DND-41 (cell line): ENCODE measurements at regions not wholly inside any gene's neighbourhood (a gene's known extent, or its start where the extent isn't known, plus 50 kb on each side); places are given as distances from the start of the nearest gene placed in this dataset.
"Not testable (repeated sequence)": the region's sequence is repeated elsewhere in the genome, so short reads cannot be mapped to it uniquely, and the experiment has no call there.

Experiments
- ATAC-seq: fragments of 200-7000 bp; cut with Tn5 transposase; 3 replicates; pipeline ENCODE4 v1.9.1; 2021; ENCODE audit warnings: low read depth; ENCODE audit not compliant: insufficient read depth
- DNase-seq: peaks from one replicate; pipeline ENCODE4 v3.0.0-alpha.2; 2020
- H2AFZ ChIP-seq: 2 replicates; pipeline ENCODE4 v1.6.0; 2012; ENCODE audit warnings: low read depth, low read length
- H3K27ac ChIP-seq: 2 replicates; pipeline ENCODE4 v1.5.1; 2012; ENCODE audit warnings: low read length, inconsistent platforms
- H3K27me3 ChIP-seq: fragments of 200-600 bp; sonication (generic); 2 replicates; pipeline ENCODE4 v1.6.0; 2012; ENCODE audit warnings: low read length, mild to moderate bottlenecking, inconsistent platforms; ENCODE audit not compliant: insufficient read depth, poor library complexity
- H3K36me3 ChIP-seq: 2 replicates; pipeline ENCODE4 v1.5.1; 2012; ENCODE audit warnings: low read length, inconsistent platforms; ENCODE audit not compliant: insufficient read depth
- H3K4me1 ChIP-seq: 2 replicates; pipeline ENCODE4 v1.5.1; 2012; ENCODE audit warnings: mild to moderate bottlenecking, low read length; ENCODE audit not compliant: insufficient read depth
- H3K4me2 ChIP-seq: 2 replicates; pipeline ENCODE4 v1.6.0; 2012; ENCODE audit warnings: mild to moderate bottlenecking, moderate library complexity, low read length, inconsistent platforms; ENCODE audit not compliant: insufficient read depth
- H3K4me3 ChIP-seq, 2 experiments: fragments of 200-600 bp in 1 of 2; shearing (Covaris generic) in 1 of 2; 2 replicates each; pipeline ENCODE4 v1.5.1; 2012 to 2016; ENCODE audit warnings: inconsistent platforms in 2 of 2, low read length in 2 of 2, mild to moderate bottlenecking in 2 of 2, low read depth in 1 of 2, moderate library complexity in 1 of 2
- H3K79me2 ChIP-seq: 2 replicates; pipeline ENCODE4 v1.6.0; 2012; ENCODE audit warnings: low read length, inconsistent platforms; ENCODE audit not compliant: insufficient read depth
- H3K9ac ChIP-seq: 2 replicates; pipeline ENCODE4 v1.6.0; 2012; ENCODE audit warnings: low read depth, mild to moderate bottlenecking, inconsistent platforms, low read length, moderate library complexity
- H3K9me3 ChIP-seq: 2 replicates; pipeline ENCODE4 v1.5.1; 2012; ENCODE audit warnings: low read length, moderate library complexity, mild to moderate bottlenecking, inconsistent platforms; ENCODE audit not compliant: insufficient read depth, severe bottlenecking
- H4K20me1 ChIP-seq: 2 replicates; pipeline ENCODE4 v1.6.0; 2012; ENCODE audit warnings: low read length; ENCODE audit not compliant: insufficient read depth
- CTCF ChIP-seq: IDR thresholded peaks from 2 replicates; pipeline ENCODE4 v1.5.1; 2012; ENCODE audit warnings: borderline replicate concordance, low read length, moderate library complexity, mild to moderate bottlenecking; ENCODE audit not compliant: poor library complexity, severe bottlenecking; ENCODE audit errors: extremely low read depth
- EZH2 ChIP-seq: IDR thresholded peaks from 3 replicates; pipeline ENCODE4 v1.6.1; 2012; ENCODE audit warnings: borderline replicate concordance, low read depth, mild to moderate bottlenecking, moderate library complexity, low read length, inconsistent platforms; ENCODE audit not compliant: severe bottlenecking

DNA sequence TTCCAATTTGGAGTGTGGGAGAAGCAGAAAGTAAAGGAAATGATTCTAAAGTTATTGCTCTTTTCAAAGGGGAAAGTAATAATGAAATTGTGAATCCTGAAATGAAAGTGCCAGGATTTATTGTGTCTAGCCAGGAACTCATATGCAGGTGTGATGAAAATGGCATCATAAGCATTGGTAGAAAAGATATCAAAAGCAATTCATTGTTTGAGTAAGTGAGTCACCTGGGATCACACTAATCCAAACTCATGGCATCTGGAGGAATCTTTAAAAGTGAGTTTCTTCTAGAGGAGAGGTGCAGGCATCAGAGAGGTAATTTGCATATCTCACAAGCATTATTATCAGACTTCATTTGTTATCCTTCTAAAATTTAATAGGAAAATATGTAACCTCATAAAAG is 84.7 kb downstream of the LARP7 start:
- ATAC-seq: no peak
- H3K27me3 ChIP-seq: no peaks in the 10 kb centered on the region
- no peak overlapping the region for H2AFZ ChIP-seq
- no peak overlapping the region for H3K4me2 ChIP-seq
- TF ChIP-seq CTCF (no peak), EZH2 (no peak)
- H3K27ac ChIP-seq: no peak overlapping the region
- no peaks in the 10 kb centered on the region for H4K20me1 ChIP-seq
- DNase-seq: no peak
- H3K4me3 ChIP-seq: no peak overlapping the region
- H3K9ac ChIP-seq: no peak overlapping the region
- H3K79me2 ChIP-seq: no peaks in the 10 kb centered on the region
- H3K9me3 ChIP-seq: no peaks in the 10 kb centered on the region
- no peaks in the 10 kb centered on the region for H3K36me3 ChIP-seq
- no peaks in the 10 kb centered on the region for H3K4me1 ChIP-seq

DNA sequence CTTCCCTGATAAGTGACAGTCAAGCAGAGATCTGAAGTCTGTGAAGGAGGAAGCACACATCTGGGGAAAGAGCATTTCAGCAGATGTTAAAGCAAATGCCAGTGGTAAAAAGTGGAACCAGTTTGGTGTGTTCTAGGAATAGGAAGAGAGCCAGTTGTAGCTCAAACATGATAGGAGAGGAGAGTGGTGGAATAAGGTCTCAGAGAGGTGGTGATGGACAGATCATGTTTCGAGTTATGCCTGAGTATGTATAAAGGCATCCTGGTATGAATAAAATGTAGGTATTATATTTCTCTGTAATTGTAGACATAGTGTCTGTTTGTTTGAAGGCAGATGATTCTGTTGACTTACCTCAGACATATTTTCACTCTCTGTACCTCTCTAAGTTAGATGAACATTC is 89.1 kb downstream of the LARP7 start:
- no peak for ATAC-seq
- Histone ChIP-seq H3K27ac (no peak overlapping the region), H3K4me2 (no peak overlapping the region)

GRCh38 chr4:112727728-112728127 is 90.8 kb downstream of the LARP7 start:
- not testable (repeated sequence) for H3K9me3 ChIP-seq, ATAC-seq, H3K4me1 ChIP-seq, H3K4me2 ChIP-seq, H4K20me1 ChIP-seq, H3K4me3 ChIP-seq, H3K9ac ChIP-seq, H3K27me3 ChIP-seq, H2AFZ ChIP-seq, H3K27ac ChIP-seq, H3K79me2 ChIP-seq, H3K36me3 ChIP-seq, DNase-seq

More for the DNA sequence above, 89.1 kb downstream of the LARP7 start:
- no peak for DNase-seq
- Histone ChIP-seq H3K4me3 (no peak overlapping the region), H2AFZ (no peak overlapping the region), H3K36me3 (no peaks in the 10 kb centered on the region), H3K4me1 (no peaks in the 10 kb centered on the region), H4K20me1 (no peaks in the 10 kb centered on the region), H3K9ac (no peak overlapping the region), H3K27me3 (no peaks in the 10 kb centered on the region), H3K9me3 (no peaks in the 10 kb centered on the region), H3K79me2 (no peaks in the 10 kb centered on the region)
- no peak for TF ChIP-seq EZH2

DNA sequence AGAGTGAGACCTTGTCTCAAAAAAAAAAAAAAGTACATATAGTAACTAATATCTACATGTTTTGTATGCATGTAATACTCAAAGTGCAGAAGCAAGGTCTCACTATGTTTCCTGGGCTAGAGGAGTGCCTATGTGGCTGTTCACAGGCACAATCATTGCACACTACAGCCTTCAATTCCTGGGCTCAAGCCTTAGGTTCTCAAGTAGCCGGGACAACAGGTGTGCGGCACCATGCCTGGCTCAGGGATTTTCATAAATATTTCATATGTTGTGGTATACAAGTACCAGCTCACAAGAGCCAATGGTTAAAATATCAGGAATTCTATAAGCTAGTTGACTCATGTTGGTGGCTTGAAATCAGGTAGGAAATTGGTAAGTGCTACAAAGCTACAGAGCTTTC is 94.8 kb downstream of the LARP7 start:
- Histone ChIP-seq H4K20me1 (no peaks in the 10 kb centered on the region), H3K27me3 (no peaks in the 10 kb centered on the region), H3K27ac (no peak overlapping the region), H3K36me3 (no peaks in the 10 kb centered on the region), H3K9ac (no peak overlapping the region), H3K4me1 (no peaks in the 10 kb centered on the region), H3K4me2 (no peak overlapping the region), H2AFZ (no peak overlapping the region), H3K79me2 (no peaks in the 10 kb centered on the region), H3K4me3 (no peak overlapping the region), H3K9me3 (no peaks in the 10 kb centered on the region)
- TF ChIP-seq EZH2: no peak
- TF ChIP-seq CTCF: no peak
- ATAC-seq (no peak), DNase-seq (no peak)
